Muscle layer of colon (tissue), 2 donors: ENCODE measurements at regions not wholly inside any gene's neighbourhood (a gene's known extent, or its start where the extent isn't known, plus 50 kb on each side); places are given as distances from the start of the nearest gene placed in this dataset.
"Not testable (repeated sequence)": the region's sequence is repeated elsewhere in the genome, so short reads cannot be mapped to it uniquely, and the experiment has no call there.

Experiments
- H3K27ac ChIP-seq: one replicate; pipeline ENCODE4 v1.7.0; 2013; ENCODE audit warnings: low read depth, mild to moderate bottlenecking, low read length, moderate library complexity
- H3K27me3 ChIP-seq, 2 donors: one replicate each; pipeline ENCODE4 v1.7.0; 2013; ENCODE audit warnings: low read length in 2 of 2, mild to moderate bottlenecking in 2 of 2; ENCODE audit not compliant: insufficient read depth in 2 of 2, control insufficient read depth in 1 of 2
- H3K36me3 ChIP-seq: one replicate; pipeline ENCODE4 v1.7.0; 2013; ENCODE audit warnings: mild to moderate bottlenecking, low read length; ENCODE audit not compliant: insufficient read depth
- H3K4me1 ChIP-seq: one replicate; pipeline ENCODE4 v1.7.0; 2013; ENCODE audit warnings: mild to moderate bottlenecking, low read length; ENCODE audit not compliant: insufficient read depth
- H3K4me3 ChIP-seq, 2 donors: one replicate each; pipeline ENCODE4 v1.7.0; 2013; ENCODE audit warnings: low read length in 2 of 2, low read depth in 1 of 2, mild to moderate bottlenecking in 1 of 2, moderate library complexity in 1 of 2
- H3K9ac ChIP-seq: one replicate; pipeline ENCODE4 v1.7.0; 2013; ENCODE audit warnings: low read length
- H3K9me3 ChIP-seq: one replicate; pipeline ENCODE4 v1.7.0; 2013; ENCODE audit warnings: mild to moderate bottlenecking, low read length
- donor health status: abdominal sarcoma.
- donor health status: Adenocarcinoma of cecum.

GRCh38 chr7:131676850-131677249 lies 120.4 kb upstream of the PODXL start:
- not testable (repeated sequence) for H3K27ac ChIP-seq, H3K9ac ChIP-seq, H3K27me3 ChIP-seq, H3K9me3 ChIP-seq, H3K4me3 ChIP-seq, H3K36me3 ChIP-seq, H3K4me1 ChIP-seq

DNA sequence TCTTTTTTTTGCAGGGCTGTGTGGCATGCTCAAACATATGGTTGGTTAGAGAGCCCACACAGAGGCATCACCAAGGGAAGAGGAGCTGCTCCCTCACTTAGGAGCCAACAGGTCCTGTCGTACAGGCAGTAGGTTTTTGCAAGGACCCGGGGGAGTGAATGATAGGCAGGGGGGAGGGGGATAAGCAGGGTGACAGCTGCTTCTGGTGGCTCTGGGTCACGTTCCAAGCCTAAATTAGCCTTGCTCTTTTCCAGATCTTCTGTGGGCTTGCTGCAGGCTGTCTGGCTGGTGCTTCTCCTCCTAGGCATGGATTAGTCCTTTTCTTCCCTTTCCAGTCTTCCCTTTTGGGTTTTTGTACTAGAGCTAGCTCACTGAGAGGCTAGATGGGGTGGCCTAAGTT lies 117.7 kb upstream of the PODXL start:
- Histone ChIP-seq H3K9ac (no peak overlapping the region), H3K4me1 (no peaks in the 10 kb centered on the region), H3K27me3 (no peaks in the 10 kb centered on the region), H3K4me3 (no peak overlapping the region), H3K36me3 (no peaks in the 10 kb centered on the region), H3K9me3 (no peaks in the 10 kb centered on the region), H3K27ac (no peak overlapping the region)

DNA sequence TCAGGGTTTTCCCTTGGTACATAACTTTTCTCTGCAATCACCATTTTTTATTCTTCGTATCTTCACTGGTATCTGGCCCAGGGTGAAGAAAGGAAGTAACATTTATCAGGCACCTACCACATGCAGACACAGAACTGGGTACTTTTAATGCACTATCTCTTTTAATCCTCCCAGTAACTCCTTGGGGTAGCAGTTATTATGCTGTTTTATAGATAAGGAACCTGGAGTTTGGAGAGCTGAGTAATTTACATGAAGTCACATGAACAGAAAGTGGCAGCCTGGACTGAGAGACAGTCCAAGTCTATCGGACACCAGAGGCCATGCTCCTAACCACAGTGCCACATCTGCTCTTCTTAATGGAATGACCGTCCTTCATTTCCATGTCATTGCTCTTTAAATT lies 117.1 kb upstream of the PODXL start:
- Histone ChIP-seq H3K36me3 (no peaks in the 10 kb centered on the region), H3K27me3 (no peaks in the 10 kb centered on the region), H3K4me1 (no peaks in the 10 kb centered on the region), H3K9ac (no peak overlapping the region), H3K27ac (no peak overlapping the region), H3K9me3 (no peaks in the 10 kb centered on the region), H3K4me3 (no peak overlapping the region)

DNA sequence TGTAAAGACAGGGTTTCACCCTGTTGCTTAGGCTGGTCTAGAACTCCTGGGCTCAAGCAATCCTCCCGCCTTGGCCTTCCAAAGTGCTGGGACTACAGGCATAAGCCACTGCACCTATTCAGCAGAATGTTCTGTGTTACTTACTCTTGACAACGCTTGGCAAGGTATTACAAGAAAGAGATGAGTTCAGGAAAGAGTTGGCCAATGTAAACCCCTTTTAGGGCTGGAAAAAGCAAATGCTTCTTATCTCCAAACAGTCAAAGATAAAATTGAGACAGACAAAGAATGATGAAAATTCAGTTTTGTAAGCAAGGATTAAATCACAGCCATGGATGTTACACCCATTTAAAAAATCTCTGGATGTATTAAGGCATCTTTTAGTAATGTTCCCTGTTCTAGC lies 114.0 kb upstream of the PODXL start:
- Histone ChIP-seq H3K36me3 (no peaks in the 10 kb centered on the region), H3K9me3 (no peaks in the 10 kb centered on the region), H3K4me3 (no peak overlapping the region), H3K27me3 (no peaks in the 10 kb centered on the region), H3K27ac (no peak overlapping the region), H3K9ac (no peak overlapping the region), H3K4me1 (no peaks in the 10 kb centered on the region)

GRCh38 chr7:131667699-131668098 lies 111.3 kb upstream of the PODXL start:
- Histone ChIP-seq H3K27ac (no peak overlapping the region), H3K4me3 (no peak overlapping the region), H3K36me3 (no peaks in the 10 kb centered on the region), H3K4me1 (no peaks in the 10 kb centered on the region), H3K9ac (no peak overlapping the region), H3K27me3 (no peaks in the 10 kb centered on the region), H3K9me3 (no peaks in the 10 kb centered on the region)

DNA sequence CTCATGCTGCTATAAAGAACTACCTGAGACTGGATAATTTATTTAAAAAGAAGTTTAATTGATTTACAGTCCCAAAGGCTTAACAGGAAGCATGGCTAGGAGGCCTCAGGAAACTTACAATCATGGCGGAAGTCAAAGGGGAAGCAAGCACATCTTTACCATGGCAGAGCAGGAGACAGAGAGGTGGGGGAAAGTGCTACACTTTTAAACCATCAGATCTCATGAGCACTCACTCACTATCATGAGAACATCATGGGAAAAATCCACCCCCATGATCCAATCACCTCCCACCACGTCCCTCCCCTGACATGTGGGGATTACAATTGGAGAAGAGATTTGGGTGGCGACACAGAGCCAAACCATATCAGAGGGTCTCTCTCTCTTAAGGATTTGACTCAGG lies 108.6 kb upstream of the PODXL start:
- Histone ChIP-seq H3K4me1 (no peaks in the 10 kb centered on the region), H3K36me3 (no peaks in the 10 kb centered on the region), H3K4me3 (no peak overlapping the region), H3K27me3 (no peaks in the 10 kb centered on the region), H3K9me3 (no peaks in the 10 kb centered on the region), H3K9ac (no peak overlapping the region), H3K27ac (no peak overlapping the region)

DNA sequence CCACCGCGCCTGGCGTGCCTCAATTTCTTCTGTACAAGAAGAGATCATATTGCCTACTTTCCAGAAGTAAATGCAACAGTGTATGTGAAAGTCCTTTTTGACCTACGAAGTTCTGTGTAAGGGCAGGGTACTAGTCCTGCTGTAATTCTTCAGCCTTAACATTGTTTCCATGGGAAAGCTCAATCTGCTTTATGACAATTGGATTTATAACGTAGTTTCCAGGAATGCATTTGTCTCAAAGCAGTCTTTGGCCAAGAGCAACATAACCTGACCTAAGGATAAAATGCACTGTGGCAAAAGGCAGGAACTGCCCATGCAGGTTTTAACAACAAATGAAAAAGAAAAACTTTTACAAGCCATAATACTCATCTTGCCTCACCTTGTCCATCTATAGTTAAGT lies 108.1 kb upstream of the PODXL start:
- Histone ChIP-seq H3K27ac (no peak overlapping the region), H3K27me3 (no peaks in the 10 kb centered on the region), H3K36me3 (no peaks in the 10 kb centered on the region), H3K4me1 (no peaks in the 10 kb centered on the region), H3K9me3 (no peaks in the 10 kb centered on the region), H3K4me3 (no peak overlapping the region), H3K9ac (no peak overlapping the region)

- H3K36me3 ChIP-seq, H3K4me1 ChIP-seq, H3K9ac ChIP-seq, H3K27ac ChIP-seq, H3K9me3 ChIP-seq, H3K4me3 ChIP-seq, H3K27me3 ChIP-seq: not testable (repeated sequence)
These were observed 106.0 kb upstream of the PODXL start for GRCh38 chr7:131662301-131662873.

DNA sequence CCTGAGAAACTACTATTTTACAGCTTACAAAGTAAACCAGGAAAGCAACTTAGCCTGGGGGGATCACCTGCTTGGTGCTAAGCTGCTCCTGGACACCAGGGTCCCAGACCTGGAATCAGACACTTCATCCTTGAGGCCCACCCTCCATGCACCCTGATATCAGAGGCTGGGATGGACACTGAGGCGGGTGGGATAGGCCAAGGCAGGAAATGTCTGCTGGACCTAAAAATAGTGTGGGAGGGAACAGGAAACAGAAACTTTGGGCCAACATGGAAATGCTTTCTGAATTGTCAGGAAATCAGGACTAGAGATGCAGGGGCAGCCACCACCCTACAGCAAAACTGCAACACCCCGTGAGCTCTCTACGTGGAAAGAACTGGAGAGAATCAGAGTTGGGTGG lies 101.5 kb upstream of the PODXL start:
- Histone ChIP-seq H3K4me3 (no peak overlapping the region), H3K27ac (no peak overlapping the region), H3K4me1 (no peaks in the 10 kb centered on the region), H3K27me3 (no peaks in the 10 kb centered on the region), H3K9ac (no peak overlapping the region), H3K36me3 (no peaks in the 10 kb centered on the region), H3K9me3 (no peaks in the 10 kb centered on the region)

- H3K4me1 ChIP-seq = no peaks in the 10 kb centered on the region
- no peak overlapping the region for H3K9ac ChIP-seq
- no peaks in the 10 kb centered on the region for H3K36me3 ChIP-seq
- H3K27ac ChIP-seq = no peak overlapping the region
- no peaks in the 10 kb centered on the region for H3K9me3 ChIP-seq
- no peaks in the 10 kb centered on the region for H3K27me3 ChIP-seq
- H3K4me3 ChIP-seq = no peak overlapping the region
These were observed 100.7 kb upstream of the PODXL start for GRCh38 chr7:131656980-131657723.

- no peak overlapping the region for H3K9ac ChIP-seq
- no peaks in the 10 kb centered on the region for H3K4me1 ChIP-seq
- H3K36me3 ChIP-seq = no peaks in the 10 kb centered on the region
- H3K4me3 ChIP-seq = no peak overlapping the region
- H3K27ac ChIP-seq = no peak overlapping the region
- no peaks in the 10 kb centered on the region for H3K27me3 ChIP-seq
- H3K9me3 ChIP-seq = no peaks in the 10 kb centered on the region
These were observed 99.4 kb upstream of the PODXL start for GRCh38 chr7:131655866-131656265.

GRCh38 chr7:131655447-131655846 lies 99.0 kb upstream of the PODXL start:
- H3K9ac ChIP-seq = no peak overlapping the region
- no peaks in the 10 kb centered on the region for H3K36me3 ChIP-seq
- no peaks in the 10 kb centered on the region for H3K27me3 ChIP-seq
- no peaks in the 10 kb centered on the region for H3K9me3 ChIP-seq
- H3K27ac ChIP-seq = no peak overlapping the region
- H3K4me1 ChIP-seq = no peaks in the 10 kb centered on the region
- H3K4me3 ChIP-seq = no peak overlapping the region
